Fibroblast of lung (primary cell): ENCODE measurements at regions not wholly inside any gene's neighbourhood (a gene's known extent, or its start where the extent isn't known, plus 50 kb on each side); places are given as distances from the start of the nearest gene placed in this dataset.

Experiments
- CTCF ChIP-seq, 2 donors: IDR thresholded peaks in 1 of 2; conservative IDR thresholded peaks in 1 of 2; 1 replicate in 1 of 2; 2 replicates in 1 of 2; pipeline ENCODE4 v1.5.1; 2011 to 2012; ENCODE audit warnings: low read length in 2 of 2, control low read depth in 1 of 2, inconsistent platforms in 1 of 2, low read depth in 1 of 2, mild to moderate bottlenecking in 1 of 2
- EZH2 ChIP-seq: IDR thresholded peaks from 2 replicates; pipeline ENCODE4 v1.5.1; 2012; ENCODE audit warnings: low read length, control low read depth, mild to moderate bottlenecking; ENCODE audit errors: missing control alignments

- no peak for TF ChIP-seq CTCF (conservative IDR thresholded peaks at IDR 0.05 in 1 of 2, IDR thresholded peaks at IDR 0.05 in 1 of 2; ENCODE audit: low read depth in 1 of 2, low read length in 2 of 2)
- no peak for TF ChIP-seq EZH2
Measured at GRCh38 chr2:65960953-65961352, 474.0 kb upstream of the MEIS1 start.
